CD4-positive, alpha-beta T cell treated with Interferon alpha-2 for 1 hour (primary cell): ENCODE measurements at regions not wholly inside any gene's neighbourhood (a gene's known extent, or its start where the extent isn't known, plus 50 kb on each side); places are given as distances from the start of the nearest gene placed in this dataset.

ENCODE experiments used
- DNase-seq, 2 donors: peaks; one replicate each; pipeline ENCODE4 v3.0.0-alpha.2; 2020 to 2022

- no peak for DNase-seq
These were observed 88.4 kb upstream of the CALM2 start for GRCh38 chr2:47264686-47265085.

- DNase-seq: no peak
These were observed 87.8 kb upstream of the CALM2 start for GRCh38 chr2:47264143-47264542.

GRCh38 chr2:47262657-47263056 lies 86.3 kb upstream of the CALM2 start:
- no peak for DNase-seq

- DNase-seq: no peak
These were observed 84.7 kb upstream of the CALM2 start for GRCh38 chr2:47260971-47261370.

GRCh38 chr2:47259829-47260228 lies 83.5 kb upstream of the CALM2 start:
- DNase-seq: no peak

GRCh38 chr2:47257946-47258348 lies 81.6 kb upstream of the CALM2 start:
- DNase-seq: no peak

- DNase-seq: no peak
These were observed 80.2 kb upstream of the CALM2 start for GRCh38 chr2:47256416-47257087.

- no peak for DNase-seq
These were observed 79.5 kb upstream of the CALM2 start for GRCh38 chr2:47255794-47256193.

- DNase-seq: no peak
These were observed 78.2 kb upstream of the CALM2 start for GRCh38 chr2:47254464-47254863.

- no peak for DNase-seq
These were observed 77.1 kb upstream of the CALM2 start for GRCh38 chr2:47253447-47253846.

GRCh38 chr2:47251404-47251675 lies 75.0 kb upstream of the CALM2 start:
- no peak for DNase-seq

- no peak for DNase-seq
These were observed 74.5 kb upstream of the CALM2 start for GRCh38 chr2:47250586-47251403.

GRCh38 chr2:47249931-47250330 lies 73.6 kb upstream of the CALM2 start:
- DNase-seq: no peak

- DNase-seq: no peak
These were observed 73.0 kb upstream of the CALM2 start for GRCh38 chr2:47249157-47249900.

- DNase-seq: no peak
These were observed 67.4 kb upstream of the CALM2 start for GRCh38 chr2:47243596-47244323.

GRCh38 chr2:47241715-47242114 lies 65.4 kb upstream of the CALM2 start:
- DNase-seq: no peak

GRCh38 chr2:47239119-47239969 lies 63.0 kb upstream of the CALM2 start:
- no peak for DNase-seq

- DNase-seq: no peak
These were observed 62.3 kb upstream of the CALM2 start for GRCh38 chr2:47238638-47239037.

GRCh38 chr2:47237375-47238334 lies 61.3 kb upstream of the CALM2 start:
- DNase-seq: no peak

- DNase-seq: no peak
These were observed 60.3 kb upstream of the CALM2 start for GRCh38 chr2:47236503-47237215.
